T follicular helper cell (primary cell): ENCODE measurements at regions not wholly inside any gene's neighbourhood (a gene's known extent, or its start where the extent isn't known, plus 50 kb on each side); places are given as distances from the start of the nearest gene placed in this dataset.

ENCODE experiments used
- DNase-seq: peaks from one replicate; pipeline ENCODE4 v3.0.0-alpha.2; 2020; ENCODE audit warnings: low read depth

- no peak for DNase-seq
Observed at GRCh38 chr12:116456330-116457082, 102.7 kb upstream of the MAP1LC3B2 start.

- no peak for DNase-seq
Observed at GRCh38 chr12:116458492-116458891, 100.7 kb upstream of the MAP1LC3B2 start.

DNA sequence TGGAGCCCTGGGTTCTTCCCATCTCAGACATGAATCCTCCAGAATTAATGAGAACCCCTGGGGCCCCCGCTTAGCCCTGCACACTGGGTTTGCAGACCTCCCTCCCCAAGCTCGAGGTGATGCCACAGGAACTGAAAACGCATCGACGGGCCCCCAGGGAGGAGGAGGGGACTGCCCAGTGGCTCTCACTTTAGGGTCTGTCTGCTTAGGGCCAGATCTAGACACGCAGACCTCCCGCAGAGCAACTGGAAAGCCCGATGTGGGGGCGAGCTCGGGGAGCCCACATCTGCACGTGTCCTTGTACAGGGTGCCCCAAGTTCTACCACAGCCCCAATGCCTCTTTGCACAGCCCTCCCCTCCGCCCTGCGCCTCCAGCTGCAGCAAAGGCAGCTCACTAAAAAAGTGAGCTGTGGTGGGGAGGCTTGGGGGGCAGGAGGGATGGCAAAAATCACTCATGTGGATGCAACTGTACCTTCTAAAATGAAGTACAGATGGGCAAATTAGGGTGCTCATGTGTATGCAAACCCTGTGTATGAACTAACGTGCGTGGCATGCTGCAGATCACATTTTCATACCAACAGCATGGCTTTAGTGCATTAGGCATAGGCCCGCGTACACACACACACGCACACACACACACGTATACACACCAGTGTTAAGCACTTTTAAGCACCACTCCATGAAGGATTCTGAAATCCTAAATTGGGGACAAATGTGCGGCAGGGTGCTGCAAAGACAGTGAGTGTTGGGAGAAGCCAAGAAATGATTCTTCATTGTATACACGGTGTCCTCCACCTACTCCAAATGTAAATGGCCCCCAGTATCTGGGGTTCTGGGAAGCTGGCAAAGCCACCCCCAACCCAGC lies 99.9 kb upstream of the MAP1LC3B2 start:
- no peak for DNase-seq

DNA sequence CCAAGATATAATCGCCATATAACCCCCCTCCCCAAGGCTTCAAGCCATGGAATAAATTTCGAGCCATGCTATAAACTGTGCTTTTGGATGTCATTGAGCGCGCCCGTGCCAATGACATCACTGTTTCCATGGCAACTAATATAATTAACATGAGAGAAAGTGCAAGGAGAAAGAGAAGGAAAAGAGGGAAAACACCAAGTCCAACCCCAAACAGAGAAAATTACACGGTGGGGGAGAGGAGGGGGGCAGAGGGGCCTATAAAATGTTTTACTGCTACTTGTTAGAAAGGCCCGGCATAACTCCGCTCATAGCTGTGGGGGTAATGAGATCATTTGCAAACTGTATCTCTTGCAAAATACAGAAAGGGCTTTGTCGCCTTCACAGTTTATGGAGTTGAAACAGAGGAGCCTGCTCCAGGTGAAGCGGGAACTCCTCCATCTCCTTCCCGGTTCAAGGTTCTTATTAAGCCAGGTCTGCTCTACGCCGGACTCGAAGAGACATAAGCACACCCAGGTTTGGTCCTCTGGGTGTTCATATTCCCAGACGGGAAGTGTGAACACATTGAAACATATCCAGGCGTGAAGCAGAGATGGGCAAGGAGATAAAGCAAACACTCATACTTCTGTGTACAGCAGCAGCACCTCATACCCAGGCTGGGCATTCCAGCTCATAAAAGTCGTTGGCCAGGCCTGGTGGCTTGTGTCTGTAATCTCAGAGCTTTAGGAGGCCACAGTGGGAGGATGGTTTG lies 99.1 kb upstream of the MAP1LC3B2 start:
- DNase-seq, result no peak

GRCh38 chr12:116461060-116461459 lies 98.1 kb upstream of the MAP1LC3B2 start:
- DNase-seq, result no peak

DNA sequence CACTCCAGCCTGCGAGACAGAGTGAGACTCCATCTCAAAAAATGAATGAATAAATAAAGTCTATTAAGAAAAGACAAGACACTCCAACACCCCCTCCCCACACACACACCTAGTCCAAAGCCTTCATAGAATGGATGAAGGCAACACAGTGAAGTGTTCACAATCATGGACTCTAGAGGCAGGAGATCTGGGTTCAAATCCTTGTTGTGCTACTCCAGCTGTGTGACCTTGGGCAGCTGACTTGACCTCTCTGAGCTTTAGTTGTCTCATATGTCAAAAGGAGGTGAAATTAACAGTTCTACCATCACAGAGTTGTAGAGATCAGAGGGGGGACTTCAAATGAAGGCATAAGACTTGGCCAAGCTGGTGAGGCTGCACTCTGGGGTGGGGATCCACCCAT lies 95.8 kb upstream of the MAP1LC3B2 start:
- no peak for DNase-seq

DNA sequence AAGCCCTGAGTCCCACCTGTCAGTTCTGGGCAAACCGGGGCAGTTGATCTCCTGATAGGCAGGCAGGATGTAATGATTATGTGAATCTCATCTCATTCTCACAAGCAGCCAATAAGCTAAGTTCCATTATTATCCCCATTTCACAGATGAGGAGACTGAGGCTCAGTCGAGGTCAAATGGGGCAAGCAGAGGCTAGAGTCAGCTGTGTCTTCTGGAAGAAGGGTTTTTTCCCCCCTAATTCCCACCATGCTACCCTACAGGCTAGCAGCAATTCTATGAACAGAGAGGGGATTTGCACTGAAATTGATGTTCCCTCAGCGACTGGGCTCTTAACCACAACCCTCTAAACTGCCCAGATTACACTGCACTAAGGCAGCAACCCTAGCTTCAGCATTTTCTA lies 93.8 kb upstream of the MAP1LC3B2 start:
- no peak for DNase-seq

GRCh38 chr12:116465856-116466255 lies 93.3 kb upstream of the MAP1LC3B2 start:
- DNase-seq, result no peak

DNA sequence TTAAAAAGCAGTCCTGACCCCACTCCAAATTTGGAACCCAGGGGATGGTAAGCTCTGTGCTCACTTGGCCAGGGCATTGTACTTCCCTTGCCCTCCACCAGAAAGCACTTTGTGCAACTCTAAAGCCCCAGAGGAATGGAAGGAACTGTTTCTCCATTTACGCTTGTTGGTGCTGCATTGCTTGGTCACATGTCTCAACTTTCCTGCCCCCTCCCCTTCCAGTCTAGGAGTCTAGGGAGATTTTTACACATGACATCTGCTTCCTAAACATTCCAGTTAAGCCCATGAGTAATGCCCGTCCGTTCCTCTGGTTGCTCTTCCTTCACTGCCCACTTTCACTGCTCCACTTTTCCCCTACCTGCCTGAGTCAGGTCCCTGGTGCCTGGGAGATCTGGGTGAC lies 92.6 kb upstream of the MAP1LC3B2 start:
- no peak for DNase-seq

DNA sequence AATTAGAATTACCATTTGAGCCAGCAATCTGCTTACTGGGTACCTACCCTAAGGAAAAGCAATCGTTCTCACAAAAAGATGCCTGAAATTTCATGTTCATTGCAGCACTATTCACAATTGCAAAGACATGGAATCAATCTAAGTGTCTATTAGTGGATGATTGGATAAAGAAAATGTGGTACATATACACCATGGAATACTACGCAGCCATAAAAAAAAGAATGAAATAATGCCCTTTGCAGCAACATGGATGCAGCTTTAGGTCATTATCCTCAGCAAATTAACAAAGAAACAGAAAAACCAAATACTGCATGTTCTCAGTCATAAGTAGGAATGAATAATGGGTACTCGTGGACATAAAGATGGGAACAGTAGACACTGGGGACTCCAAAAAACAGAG lies 89.8 kb upstream of the MAP1LC3B2 start:
- DNase-seq, result no peak

GRCh38 chr12:116471544-116471943 lies 87.6 kb upstream of the MAP1LC3B2 start:
- DNase-seq, result no peak

GRCh38 chr12:116472193-116472592 lies 87.0 kb upstream of the MAP1LC3B2 start:
- DNase-seq, result no peak

DNA sequence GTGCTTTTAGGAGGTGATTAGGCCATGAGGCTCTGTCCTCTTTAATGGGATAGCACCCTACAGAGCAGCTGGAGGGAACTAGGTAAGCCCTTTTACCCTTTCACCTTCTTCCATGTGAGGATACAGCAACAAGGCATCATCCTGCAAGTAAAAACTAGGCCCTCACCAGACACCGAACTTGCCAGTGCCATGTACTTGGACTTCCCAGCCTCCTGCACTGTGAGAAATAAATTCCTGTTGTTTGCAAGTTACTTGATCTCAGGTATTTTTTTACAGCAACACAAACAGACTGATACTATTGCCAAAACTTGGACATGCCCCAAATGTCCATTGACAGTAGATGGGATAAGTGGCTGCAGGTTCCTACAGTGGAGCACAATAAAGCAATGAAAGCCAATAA lies 85.8 kb upstream of the MAP1LC3B2 start:
- DNase-seq, result no peak

GRCh38 chr12:116474331-116474730 lies 84.8 kb upstream of the MAP1LC3B2 start:
- DNase-seq, result no peak

DNA sequence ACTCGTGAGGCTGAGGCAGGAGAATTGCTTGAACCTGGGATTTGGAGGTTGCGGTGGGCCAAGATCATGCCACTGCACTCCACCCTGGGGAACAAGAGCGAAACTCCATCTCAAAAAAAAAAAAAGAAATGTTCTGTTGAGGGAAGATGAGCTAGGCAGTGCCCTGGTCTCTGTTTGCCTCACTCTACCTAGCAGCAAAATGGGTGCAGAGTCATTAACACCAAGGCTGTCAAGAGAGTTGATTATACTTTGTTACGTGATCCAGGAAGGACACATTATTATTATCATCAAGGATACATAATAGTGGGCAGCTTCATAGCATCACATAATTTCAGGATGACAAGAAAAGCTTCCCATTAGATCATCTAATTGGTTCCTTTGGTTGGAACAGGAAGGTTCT lies 84.3 kb upstream of the MAP1LC3B2 start:
- DNase-seq, result no peak

DNA sequence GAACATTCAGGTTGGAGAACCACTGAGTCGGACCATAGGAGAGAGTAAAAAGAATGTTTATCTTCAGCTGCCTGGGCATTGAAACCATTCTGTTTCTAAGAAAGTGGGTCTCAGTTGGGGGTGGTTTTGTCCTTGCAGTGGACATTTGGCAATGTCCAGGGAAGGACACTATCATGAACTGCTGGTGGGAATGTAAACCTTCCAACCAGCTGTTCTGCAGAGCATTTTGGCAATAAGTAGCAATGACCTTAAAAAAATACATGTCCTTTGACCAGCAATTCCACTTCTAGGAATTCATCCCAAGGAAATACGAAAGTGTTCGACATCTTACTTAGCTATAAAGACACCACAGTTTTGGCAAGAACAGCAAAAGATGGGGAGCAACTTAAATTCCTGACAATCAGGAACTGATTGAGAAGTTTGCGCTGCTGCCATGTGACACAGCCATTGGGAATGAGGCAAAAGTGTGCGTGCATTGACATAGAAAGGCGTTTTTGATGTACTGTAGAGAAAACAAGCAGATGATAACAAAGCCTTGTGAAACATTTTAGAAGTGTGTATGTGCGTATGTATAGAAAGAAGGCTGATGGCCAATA lies 82.9 kb upstream of the MAP1LC3B2 start:
- DNase-seq, result no peak

GRCh38 chr12:116478243-116478773 lies 80.9 kb upstream of the MAP1LC3B2 start:
- DNase-seq, result no peak

GRCh38 chr12:116480210-116480810 lies 78.9 kb upstream of the MAP1LC3B2 start:
- no peak for DNase-seq

- DNase-seq, result no peak
Observed at GRCh38 chr12:116481726-116482125, 77.5 kb upstream of the MAP1LC3B2 start.

DNA sequence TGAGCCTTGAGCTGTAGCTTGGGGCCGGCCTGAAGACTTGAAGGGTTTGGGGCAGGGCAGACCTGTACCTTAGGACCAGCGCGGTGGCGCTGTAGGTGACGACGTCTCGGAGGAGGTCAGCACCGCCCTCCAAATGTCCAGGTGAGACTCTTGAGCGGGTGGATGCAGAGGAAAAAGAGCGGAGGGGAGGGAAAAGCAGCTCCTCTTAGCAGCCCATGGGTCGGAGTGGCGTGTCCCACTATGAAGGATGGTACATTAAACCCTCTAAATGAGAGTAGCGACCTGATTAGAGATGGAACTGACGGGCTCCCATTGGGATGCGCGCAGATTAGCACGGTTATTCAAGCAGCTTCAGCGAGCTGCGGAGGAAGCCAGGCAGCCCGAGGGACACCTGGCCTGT lies 77.0 kb upstream of the MAP1LC3B2 start:
- no peak for DNase-seq

DNA sequence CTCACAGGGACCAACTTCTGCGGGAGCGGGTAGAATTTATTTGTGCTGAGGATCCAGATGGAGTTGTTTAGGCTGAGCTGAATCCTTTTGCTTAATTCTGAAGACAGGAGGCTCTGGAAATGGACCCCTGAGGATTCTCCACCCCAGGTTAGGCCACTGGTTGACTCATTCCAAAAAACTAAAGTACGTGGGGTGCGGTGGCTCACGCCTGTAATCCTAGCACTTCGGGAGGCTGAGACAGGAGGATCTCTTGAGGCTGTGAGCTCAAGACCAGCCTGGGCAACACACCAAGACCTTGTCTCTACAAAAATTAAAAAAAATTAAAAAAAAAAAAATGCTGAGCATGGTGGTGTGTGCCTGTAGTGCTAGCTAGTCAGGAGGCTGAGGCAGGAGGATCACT lies 76.3 kb upstream of the MAP1LC3B2 start:
- DNase-seq, result no peak
